H1 (cell line): ENCODE measurements at regions not wholly inside any gene's neighbourhood (a gene's known extent, or its start where the extent isn't known, plus 50 kb on each side); places are given as distances from the start of the nearest gene placed in this dataset.

Experiments
- GTF2F1 ChIP-seq: IDR thresholded peaks from 2 replicates; pipeline ENCODE4 v1.6.1; 2012; ENCODE audit warnings: low read depth, low read length, improper control_type of control experiment, borderline replicate concordance
- HDAC6 ChIP-seq: IDR thresholded peaks from one replicate; pipeline ENCODE4 v1.7.1; 2012; ENCODE audit warnings: low read depth, mild to moderate bottlenecking, inconsistent platforms, low read length, moderate library complexity
- NRF1 ChIP-seq: IDR thresholded peaks from 2 replicates; pipeline ENCODE4 v1.6.1; 2011; ENCODE audit warnings: mild to moderate bottlenecking, low read depth, low read length, improper control_type of control experiment
- PHF8 ChIP-seq: fragments of 200-600 bp; sonication (generic); conservative IDR thresholded peaks from 2 replicates; pipeline ENCODE4 v1.7.1; 2012; ENCODE audit warnings: low read depth, mild to moderate bottlenecking, inconsistent platforms, low read length, moderate library complexity
- RNF2 ChIP-seq: fragments of 200-900, 300-1000 bp; sonication (generic); IDR thresholded peaks from 2 replicates; pipeline ENCODE4 v1.7.1; 2016; ENCODE audit warnings: borderline replicate concordance, low read depth, mild to moderate bottlenecking, antibody characterized with exemption, low read length; ENCODE audit not compliant: poor library complexity, severe bottlenecking; ENCODE audit errors: missing control alignments

- no peak for TF ChIP-seq RNF2
- TF ChIP-seq NRF1: no peak
- TF ChIP-seq HDAC6: no peak
- no peak for TF ChIP-seq GTF2F1
- TF ChIP-seq PHF8: no peak
- TF ChIP-seq, all 59 proteins: peak for 0
Measured at GRCh38 chr1:113014508-113014907, 58.5 kb upstream of the LRIG2 start (continued).
